Activated CD4-positive, alpha-beta T cell treated with anti-CD3 and anti-CD28 coated beads for 36 hours (primary cell): ENCODE measurements at regions not wholly inside any gene's neighbourhood (a gene's known extent, or its start where the extent isn't known, plus 50 kb on each side); places are given as distances from the start of the nearest gene placed in this dataset.
"Not testable (repeated sequence)": the region's sequence is repeated elsewhere in the genome, so short reads cannot be mapped to it uniquely, and the experiment has no call there.

Experiments used
- ATAC-seq: fragments of 200-7000 bp; cut with Tn5 transposase; one replicate; pipeline ENCODE4 v1.10.0; 2021; ENCODE audit warnings: mild to moderate bottlenecking, moderate library complexity
- CTCF ChIA-PET: fragments of 350-600 bp; sonication (Branson Sonifier 250); formaldehyde crosslinking; loops from one replicate; lab custom pipeline; 2021; ENCODE audit warnings: antibody characterized with exemption; lab: Charles Lee
- POLR2A ChIA-PET: fragments of 350-600 bp; sonication (Branson Sonifier 250); formaldehyde crosslinking; loops from one replicate; lab custom pipeline; 2021; ENCODE audit warnings: antibody characterized with exemption, inconsistent platforms; lab: Charles Lee
- DNase-seq: peaks from one replicate; pipeline ENCODE4 v3.0.0-alpha.2; 2020
- H3K27ac Mint-ChIP-seq: one replicate; pipeline ENCODE4 v1.8.0; 2021; ENCODE audit warnings: mixed read lengths
- H3K27me3 Mint-ChIP-seq: one replicate; pipeline ENCODE4 v1.8.0; 2021; ENCODE audit warnings: mixed read lengths
- H3K36me3 Mint-ChIP-seq: one replicate; pipeline ENCODE4 v1.8.0; 2021; ENCODE audit warnings: low read depth, mixed read lengths
- H3K4me1 Mint-ChIP-seq: one replicate; pipeline ENCODE4 v1.8.0; 2021; ENCODE audit warnings: mixed read lengths
- H3K4me3 Mint-ChIP-seq: one replicate; pipeline ENCODE4 v1.8.0; 2021; ENCODE audit warnings: mild to moderate bottlenecking, moderate library complexity, mixed read lengths
- H3K9me3 Mint-ChIP-seq: one replicate; pipeline ENCODE4 v1.8.0; 2021; ENCODE audit warnings: low read depth, mixed read lengths
- intact Hi-C, 2 experiments: fragments of 100-400 bp; cut with DNase I in 1 of 2; cut with micrococcal nuclease in 1 of 2; formaldehyde crosslinking; loops; one replicate each; pipeline versions ENCODE4 v1.14.2 to v1.15.1; 2022 to 2024; cut with DNase I, micrococcal nuclease

- CTCF ChIA-PET = interaction anchor here (0.6 to 1.0 kb wide), 2 partner anchors 14 to 295 kb away, joined by 3 to 5 read pairs; no protein-coding TSS in a partner anchor
- no peak overlapping the region for H3K27ac Mint-ChIP-seq
These were observed 172.6 kb upstream of the LAMA2 start for GRCh38 chr6:128710315-128710714.

GRCh38 chr6:128704601-128705000 is 178.3 kb upstream of the LAMA2 start:
- H3K27me3 Mint-ChIP-seq = peaks cover 4% of the 10 kb centered on the region
- H3K9me3 Mint-ChIP-seq = peaks cover 8% of the 10 kb centered on the region
- DNase-seq (no peak), ATAC-seq (no peak)
- H3K27ac Mint-ChIP-seq = no peak overlapping the region
- ChIA-PET CTCF (no interaction called here), POLR2A (no interaction called here)
- intact Hi-C loops = no loop called here
- H3K36me3 Mint-ChIP-seq = no peaks in the 10 kb centered on the region
- H3K4me1 Mint-ChIP-seq = no peaks in the 10 kb centered on the region
- no peak overlapping the region for H3K4me3 Mint-ChIP-seq

More at GRCh38 chr6:128710315-128710714, 172.6 kb upstream of the LAMA2 start:
- intact Hi-C loops = no loop called here
- Mint-ChIP-seq H3K9me3 (no peaks in the 10 kb centered on the region), H3K36me3 (no peaks in the 10 kb centered on the region), H3K4me3 (no peak overlapping the region), H3K4me1 (no peaks in the 10 kb centered on the region), H3K27me3 (peaks cover 21% of the 10 kb centered on the region)
- ATAC-seq (no peak), DNase-seq (no peak)
- POLR2A ChIA-PET = no interaction called here

- H3K4me3 Mint-ChIP-seq, H3K27ac Mint-ChIP-seq, intact Hi-C loops, H3K36me3 Mint-ChIP-seq, ATAC-seq, H3K9me3 Mint-ChIP-seq, POLR2A ChIA-PET, DNase-seq, H3K4me1 Mint-ChIP-seq, H3K27me3 Mint-ChIP-seq: not testable (repeated sequence)
- CTCF ChIA-PET = interaction anchor here (0.7 kb wide), 1 partner anchor 310 kb away, joined by 3 read pairs; no protein-coding TSS in a partner anchor
These were observed 179.1 kb upstream of the LAMA2 start for GRCh38 chr6:128703794-128704193.

- ChIA-PET POLR2A (interaction anchor here (0.5 to 0.6 kb wide), 2 partner anchors 14 to 609 kb away, joined by 3 read pairs; no protein-coding TSS in a partner anchor), CTCF (interaction anchor here (0.5 to 0.9 kb wide), 2 partner anchors 31 to 878 kb away, joined by 3 to 4 read pairs; no protein-coding TSS in a partner anchor)
- H3K9me3 Mint-ChIP-seq = no peaks in the 10 kb centered on the region
- no peak for ATAC-seq
- H3K27ac Mint-ChIP-seq = no peak overlapping the region
- H3K4me3 Mint-ChIP-seq = no peak overlapping the region
- H3K27me3 Mint-ChIP-seq = peaks cover 2% of the 10 kb centered on the region
- no peaks in the 10 kb centered on the region for H3K36me3 Mint-ChIP-seq
- DNase-seq = no peak
- H3K4me1 Mint-ChIP-seq = no peaks in the 10 kb centered on the region
- intact Hi-C loops = no loop called here
These were observed 176.6 kb upstream of the PTPRK start for GRCh38 chr6:128696691-128697689.

- intact Hi-C loops = no loop called here
- ChIA-PET CTCF (no interaction called here), POLR2A (no interaction called here)
- Mint-ChIP-seq H3K36me3 (no peaks in the 10 kb centered on the region), H3K9me3 (no peaks in the 10 kb centered on the region), H3K27me3 (peaks cover 2% of the 10 kb centered on the region), H3K4me1 (no peaks in the 10 kb centered on the region), H3K27ac (no peak overlapping the region), H3K4me3 (no peak overlapping the region)
- ATAC-seq (no peak), DNase-seq (no peak)
These were observed 174.1 kb upstream of the PTPRK start for GRCh38 chr6:128694303-128695009.

GRCh38 chr6:128690063-128690462 is 169.7 kb upstream of the PTPRK start:
- POLR2A ChIA-PET = no interaction called here
- no peaks in the 10 kb centered on the region for H3K36me3 Mint-ChIP-seq
- no peaks in the 10 kb centered on the region for H3K9me3 Mint-ChIP-seq
- peaks cover 22% of the 10 kb centered on the region for H3K27me3 Mint-ChIP-seq
- intact Hi-C loops = no loop called here
- H3K4me1 Mint-ChIP-seq = no peaks in the 10 kb centered on the region
- no peak overlapping the region for H3K4me3 Mint-ChIP-seq
- ATAC-seq (no peak), DNase-seq (no peak)
- no peak overlapping the region for H3K27ac Mint-ChIP-seq
- CTCF ChIA-PET = interaction anchor here (0.9 kb wide), 1 partner anchor 225 kb away, joined by 3 read pairs; no protein-coding TSS in a partner anchor

GRCh38 chr6:128686084-128686483 is 165.7 kb upstream of the PTPRK start:
- ChIA-PET CTCF (no interaction called here), POLR2A (no interaction called here)
- Mint-ChIP-seq H3K9me3 (no peaks in the 10 kb centered on the region), H3K4me1 (no peaks in the 10 kb centered on the region), H3K36me3 (no peaks in the 10 kb centered on the region), H3K27ac (no peak overlapping the region), H3K4me3 (no peak overlapping the region), H3K27me3 (peaks cover 27% of the 10 kb centered on the region)
- DNase-seq = no peak
- intact Hi-C loops = no loop called here
- ATAC-seq = no peak

- H3K27me3 Mint-ChIP-seq = peaks cover 7% of the 10 kb centered on the region
These were observed 156.1 kb upstream of the PTPRK start for GRCh38 chr6:128676456-128676855.

GRCh38 chr6:128672023-128672422 is 151.6 kb upstream of the PTPRK start:
- POLR2A ChIA-PET = no interaction called here
- H3K4me3 Mint-ChIP-seq = no peak overlapping the region
- ATAC-seq = no peak

More at GRCh38 chr6:128676456-128676855, 156.1 kb upstream of the PTPRK start:
- Mint-ChIP-seq H3K27ac (no peak overlapping the region), H3K9me3 (no peaks in the 10 kb centered on the region), H3K4me1 (no peaks in the 10 kb centered on the region), H3K36me3 (no peaks in the 10 kb centered on the region), H3K4me3 (no peak overlapping the region)
- intact Hi-C loops = no loop called here
- no peak for ATAC-seq
- CTCF ChIA-PET = no interaction called here
- no peak for DNase-seq
- POLR2A ChIA-PET = no interaction called here

GRCh38 chr6:128667339-128667858 is 147.0 kb upstream of the PTPRK start:
- ATAC-seq = no peak
- intact Hi-C loops = no loop called here
- Mint-ChIP-seq H3K27ac (no peak overlapping the region), H3K36me3 (no peaks in the 10 kb centered on the region), H3K9me3 (no peaks in the 10 kb centered on the region), H3K4me3 (no peak overlapping the region), H3K4me1 (no peaks in the 10 kb centered on the region), H3K27me3 (peaks cover 18% of the 10 kb centered on the region)
- no peak for DNase-seq
- ChIA-PET POLR2A (no interaction called here), CTCF (interaction anchor here (0.7 kb wide), 1 partner anchor 16 kb away, joined by 3 read pairs; no protein-coding TSS in a partner anchor)

More at GRCh38 chr6:128672023-128672422, 151.6 kb upstream of the PTPRK start:
- no peak overlapping the region for H3K27ac Mint-ChIP-seq
- no peaks in the 10 kb centered on the region for H3K9me3 Mint-ChIP-seq
- H3K4me1 Mint-ChIP-seq = no peaks in the 10 kb centered on the region
- DNase-seq = no peak
- intact Hi-C loops = no loop called here
- H3K36me3 Mint-ChIP-seq = no peaks in the 10 kb centered on the region
- H3K27me3 Mint-ChIP-seq = peaks cover 16% of the 10 kb centered on the region
- CTCF ChIA-PET = interaction anchor here (1.0 kb wide), 1 partner anchor 43 kb away, joined by 4 read pairs; no protein-coding TSS in a partner anchor

GRCh38 chr6:128666405-128666804 is 146.0 kb upstream of the PTPRK start:
- intact Hi-C loops = no loop called here
- Mint-ChIP-seq H3K4me1 (no peaks in the 10 kb centered on the region), H3K9me3 (no peaks in the 10 kb centered on the region), H3K27me3 (peaks cover 18% of the 10 kb centered on the region), H3K27ac (no peak overlapping the region), H3K4me3 (no peak overlapping the region), H3K36me3 (no peaks in the 10 kb centered on the region)
- CTCF ChIA-PET = no interaction called here
- ATAC-seq (no peak), DNase-seq (no peak)
- POLR2A ChIA-PET = no interaction called here
